Vagina (tissue), 2 donors: ENCODE measurements at regions not wholly inside any gene's neighbourhood (a gene's known extent, or its start where the extent isn't known, plus 50 kb on each side); places are given as distances from the start of the nearest gene placed in this dataset.
"Not testable (repeated sequence)": the region's sequence is repeated elsewhere in the genome, so short reads cannot be mapped to it uniquely, and the experiment has no call there.

Source experiments
- CTCF ChIP-seq, 3 experiments: fragments of 450-650 bp in 2 of 3; fragments of 200-600 bp in 1 of 3; sonication (generic) in 1 of 3; IDR thresholded peaks; one replicate each; pipeline ENCODE4 v1.5.1; 2017 to 2019; ENCODE audit warnings: antibody characterized with exemption in 3 of 3, mild to moderate bottlenecking in 2 of 3, moderate library complexity in 2 of 3
- POLR2A ChIP-seq, 2 donors: fragments of 450-650 bp; IDR thresholded peaks; one replicate each; pipeline ENCODE4 v1.6.1; 2017; ENCODE audit warnings: antibody characterized with exemption in 2 of 2, mild to moderate bottlenecking in 2 of 2, moderate library complexity in 2 of 2
- POLR2AphosphoS5 ChIP-seq, 2 donors: sonication (generic); formaldehyde crosslinking; IDR thresholded peaks; one replicate each; pipeline ENCODE4 v1.9.0; 2017; ENCODE audit warnings: antibody characterized with exemption in 2 of 2, mild to moderate bottlenecking in 2 of 2, low read depth in 1 of 2; ENCODE audit not compliant: insufficient read depth in 1 of 2

- not testable (repeated sequence) for TF ChIP-seq POLR2A (IDR thresholded peaks at IDR 0.05); CTCF (IDR thresholded peaks at IDR 0.05); POLR2AphosphoS5 (IDR thresholded peaks at IDR 0.05; ENCODE audit: insufficient read depth in 1 of 2, low read depth in 1 of 2)
Measured at GRCh38 chrX:3905522-3906258, 192.2 kb upstream of the PRKX start.
